ENCODE measurements at regions not wholly inside any gene's neighbourhood (a gene's known extent, or its start where the extent isn't known, plus 50 kb on each side); places are given as distances from the start of the nearest gene placed in this dataset.
"Not testable (repeated sequence)": the region's sequence is repeated elsewhere in the genome, so short reads cannot be mapped to it uniquely, and the experiment has no call there.

DNA sequence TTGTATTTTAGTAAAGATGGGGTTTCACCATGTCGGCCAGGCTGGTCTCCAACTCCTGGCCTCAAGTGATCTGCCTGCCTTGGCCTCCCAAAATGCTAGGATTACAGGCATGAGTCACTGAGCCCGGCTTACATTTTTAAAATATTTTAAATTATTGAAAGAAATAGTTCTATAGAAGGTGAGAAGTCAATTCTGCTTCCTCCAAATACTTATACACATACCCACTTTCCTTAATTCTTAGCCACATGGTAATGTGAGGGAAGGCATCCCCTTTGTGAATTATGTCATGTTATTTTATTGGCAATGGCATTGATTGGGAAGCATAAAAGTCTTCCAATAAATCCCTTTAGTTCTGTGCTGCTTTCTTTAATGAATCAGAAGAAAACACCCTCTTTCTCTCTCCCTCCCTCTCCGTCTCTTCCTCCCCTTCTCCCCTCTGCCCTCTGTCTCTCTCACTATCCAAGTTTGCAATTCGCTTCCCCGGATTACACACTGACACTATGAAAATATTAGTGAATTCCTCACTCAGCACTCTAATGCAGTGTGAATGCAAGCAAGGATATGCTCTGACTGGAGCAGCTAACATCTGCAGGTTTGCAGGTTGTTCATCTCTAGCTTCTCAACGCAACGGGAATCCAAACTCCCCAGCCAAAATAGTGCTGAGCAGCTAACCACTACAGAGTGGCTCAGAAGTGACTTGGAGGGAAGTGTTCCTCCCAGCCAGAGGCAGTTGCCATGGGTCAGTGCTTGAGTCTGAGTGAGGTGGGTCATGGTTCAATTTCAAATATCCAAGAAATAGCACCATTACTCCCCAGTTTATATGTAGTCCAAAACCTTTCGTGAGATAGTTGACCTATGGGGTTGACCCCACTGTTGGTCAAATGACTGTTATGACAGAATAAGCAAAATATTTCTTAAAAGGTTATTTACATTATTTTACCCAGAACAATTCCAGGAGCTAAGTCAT is 77.8 kb upstream of the CD55 start:
- no peak for DNase-seq (ENCODE audit: low read depth)

DNA sequence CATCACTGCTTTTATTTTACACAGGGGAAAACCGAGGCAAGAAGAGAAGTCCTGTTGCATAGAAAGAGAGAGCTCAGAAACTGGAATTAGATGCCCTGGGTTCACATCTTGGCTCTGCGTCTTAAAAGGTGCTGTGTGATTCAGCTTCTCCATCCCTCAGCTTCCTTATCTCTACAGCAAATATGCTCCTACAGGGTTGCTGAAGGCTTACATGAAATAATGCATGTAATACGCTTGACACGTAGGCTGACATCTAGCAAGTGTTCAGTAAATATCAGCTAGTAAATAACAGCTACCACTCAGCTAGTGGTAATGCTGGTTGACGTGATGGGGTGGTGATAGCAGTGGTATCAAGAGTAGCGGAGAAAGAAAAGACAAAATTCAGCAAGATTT is 77.1 kb upstream of the CD55 start:
- DNase-seq (ENCODE audit: low read depth), result no peak

DNA sequence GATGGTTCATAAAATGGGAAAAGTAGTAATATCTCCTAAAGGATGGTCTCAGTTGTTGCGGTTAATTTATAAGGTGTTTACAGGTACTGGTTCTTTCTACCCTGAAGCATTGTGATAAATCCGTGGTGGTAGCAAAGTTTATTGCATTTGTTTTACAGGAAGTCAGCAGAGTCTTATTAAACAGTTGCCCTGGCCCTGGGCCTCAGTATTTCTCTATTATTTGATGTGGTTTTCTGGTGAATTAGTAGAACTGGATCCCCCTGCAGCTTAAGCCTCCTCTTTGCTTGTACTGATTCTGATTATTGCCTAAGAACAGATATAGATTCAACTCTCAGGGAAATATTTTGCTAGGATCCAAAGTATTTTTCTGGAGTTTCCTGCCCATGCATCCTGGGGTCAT is 76.4 kb upstream of the CD55 start:
- no peak for DNase-seq (ENCODE audit: low read depth)

DNA sequence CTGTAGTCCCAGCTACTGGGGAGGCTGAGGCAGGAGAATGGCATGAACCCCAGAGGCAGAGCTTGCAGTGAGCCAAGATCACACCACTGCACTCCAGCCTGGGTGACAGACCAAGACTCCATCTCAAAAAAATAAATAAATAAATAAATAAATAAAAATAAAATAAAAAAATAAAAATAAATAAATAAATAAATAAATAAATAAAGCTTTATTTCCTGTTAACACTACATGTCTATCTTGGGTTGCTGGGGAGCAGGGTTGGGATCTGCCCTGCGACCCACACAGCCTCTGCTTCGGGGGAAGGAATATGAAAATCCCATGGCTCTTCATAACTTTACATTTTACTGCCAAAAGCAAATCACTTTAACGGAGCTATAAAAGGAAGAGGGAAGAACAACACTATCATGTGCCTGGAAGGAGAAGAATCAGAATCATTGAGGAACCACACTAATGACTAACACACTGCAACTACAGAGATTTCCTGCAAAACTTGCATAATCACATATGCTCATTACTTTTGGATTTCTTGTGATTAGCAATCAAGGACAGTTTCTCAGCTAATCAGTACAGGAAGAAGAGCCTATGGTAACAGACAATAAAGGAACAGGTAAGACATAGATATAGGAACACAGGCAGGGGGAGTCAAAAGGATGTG is 72.8 kb upstream of the CD55 start:
- DNase-seq (ENCODE audit: low read depth), result peak; percentile 16

DNA sequence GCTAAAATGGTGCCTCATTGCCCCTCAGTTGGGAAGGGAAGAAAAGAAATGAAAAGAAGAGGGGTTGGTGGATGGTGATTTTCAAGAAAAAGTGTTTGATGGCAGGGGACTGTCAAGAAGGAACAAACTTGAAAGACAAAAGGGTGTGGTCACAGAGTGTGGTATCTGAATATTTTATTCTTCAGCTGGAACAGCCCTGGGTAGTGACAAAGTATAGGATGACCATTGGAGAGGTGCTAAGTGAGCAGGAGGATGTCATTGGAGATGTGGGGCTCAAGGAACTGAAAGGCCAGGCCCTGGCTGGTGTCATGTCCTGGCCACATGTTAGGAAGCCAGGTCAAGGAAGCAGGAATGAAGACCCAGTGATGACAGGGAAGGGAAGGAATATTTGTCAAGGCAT is 71.0 kb upstream of the CD55 start:
- DNase-seq (ENCODE audit: low read depth), result no peak

DNA sequence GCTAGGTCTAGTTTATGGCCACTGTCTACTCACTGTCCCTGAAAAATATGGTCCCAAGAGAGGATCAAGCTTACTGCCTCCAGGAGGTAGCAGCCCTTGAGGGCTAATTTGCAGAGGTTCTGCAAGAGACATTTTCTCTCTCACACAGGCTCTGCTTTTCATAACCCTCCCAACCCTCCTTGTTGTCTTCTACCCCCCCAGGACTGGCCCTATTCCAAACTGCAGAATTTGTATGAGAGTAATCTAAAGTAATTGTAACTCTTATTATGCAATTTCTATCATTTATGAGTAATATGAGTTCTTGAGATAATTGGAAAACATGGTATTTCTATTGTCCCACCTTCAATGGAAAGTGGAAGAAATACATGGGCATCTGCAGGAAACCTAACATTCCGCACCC is 70.4 kb upstream of the CD55 start:
- no peak for DNase-seq (ENCODE audit: low read depth)

DNA sequence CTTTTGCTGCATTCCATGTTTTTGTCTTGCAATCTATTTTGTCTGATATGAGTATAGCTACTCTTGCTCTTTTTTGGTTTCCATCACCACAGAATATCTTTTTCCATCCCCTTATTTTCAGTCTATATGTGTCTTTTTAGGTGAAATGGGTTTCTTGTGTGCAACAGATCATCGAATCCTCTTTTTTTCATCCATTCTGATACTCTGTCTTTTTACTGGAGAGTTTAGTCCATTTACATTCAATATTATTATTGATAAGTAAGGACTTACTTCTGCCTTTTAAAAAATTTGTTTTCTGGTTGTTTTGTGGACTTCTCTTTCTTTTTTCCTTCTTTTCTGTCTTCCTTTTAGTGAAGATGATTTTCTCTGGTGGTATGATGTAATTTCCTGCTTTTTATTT is 64.6 kb upstream of the CD55 start:
- DNase-seq (ENCODE audit: low read depth), result no peak

DNA sequence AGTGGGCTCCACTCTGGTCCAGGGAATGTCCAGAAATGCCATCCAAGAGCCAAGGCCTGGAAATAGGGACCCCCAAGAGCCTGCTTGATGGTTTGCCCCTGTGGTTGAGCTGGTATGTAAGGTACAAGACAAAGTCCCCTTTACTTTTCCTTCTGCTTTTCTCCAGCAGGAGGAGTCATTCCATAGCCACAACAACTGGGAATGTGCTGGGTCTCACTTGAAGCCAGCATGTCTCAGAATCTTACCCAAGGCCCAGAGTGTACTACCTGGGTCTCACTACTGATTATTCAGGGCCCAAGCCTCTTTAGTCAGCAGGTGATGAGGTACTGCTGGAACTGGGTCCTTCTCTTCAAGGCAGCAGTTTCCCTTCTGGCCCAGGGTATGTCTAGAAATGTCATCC is 62.1 kb upstream of the CD55 start:
- DNase-seq (ENCODE audit: low read depth), result peak; percentile 62

DNA sequence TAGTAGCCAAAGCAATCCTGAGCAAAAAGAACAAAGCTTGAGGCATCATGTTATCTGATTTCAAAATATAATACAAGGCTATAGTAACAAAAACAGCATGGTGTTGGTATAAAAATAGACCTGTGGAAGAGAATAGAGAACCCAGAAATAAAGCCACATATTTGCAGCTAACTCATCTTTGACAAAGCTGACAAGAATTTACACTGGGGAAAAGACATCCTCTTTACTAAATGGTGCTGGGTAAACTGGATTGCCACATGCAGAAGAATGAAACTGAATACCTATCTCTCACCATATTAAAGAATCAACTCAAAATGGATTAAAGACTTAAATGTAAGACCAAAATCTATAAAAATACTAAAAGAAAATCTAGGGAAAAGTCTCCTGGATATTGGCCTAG is 59.5 kb upstream of the CD55 start:
- no peak for DNase-seq (ENCODE audit: low read depth)

DNA sequence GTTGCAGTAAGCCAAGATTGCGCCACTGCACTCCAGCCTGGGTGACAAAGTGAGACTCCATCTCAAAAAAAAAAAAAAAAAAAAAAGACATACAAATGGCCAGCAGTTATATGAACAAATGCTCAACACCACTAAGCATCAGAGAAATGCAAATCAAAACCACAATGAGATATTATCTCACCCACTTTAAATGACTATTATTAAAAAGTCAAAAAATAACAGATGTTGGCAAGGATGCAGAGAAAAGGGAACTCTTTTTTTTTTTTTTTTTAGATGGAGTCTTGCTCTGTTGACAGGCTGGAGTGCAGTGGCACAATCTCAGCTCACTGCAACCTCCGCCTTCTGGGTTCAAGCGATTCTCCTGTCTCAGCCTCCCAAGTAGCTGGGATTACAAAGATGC is 58.6 kb upstream of the CD55 start:
- not testable (repeated sequence) for DNase-seq (ENCODE audit: low read depth)

DNA sequence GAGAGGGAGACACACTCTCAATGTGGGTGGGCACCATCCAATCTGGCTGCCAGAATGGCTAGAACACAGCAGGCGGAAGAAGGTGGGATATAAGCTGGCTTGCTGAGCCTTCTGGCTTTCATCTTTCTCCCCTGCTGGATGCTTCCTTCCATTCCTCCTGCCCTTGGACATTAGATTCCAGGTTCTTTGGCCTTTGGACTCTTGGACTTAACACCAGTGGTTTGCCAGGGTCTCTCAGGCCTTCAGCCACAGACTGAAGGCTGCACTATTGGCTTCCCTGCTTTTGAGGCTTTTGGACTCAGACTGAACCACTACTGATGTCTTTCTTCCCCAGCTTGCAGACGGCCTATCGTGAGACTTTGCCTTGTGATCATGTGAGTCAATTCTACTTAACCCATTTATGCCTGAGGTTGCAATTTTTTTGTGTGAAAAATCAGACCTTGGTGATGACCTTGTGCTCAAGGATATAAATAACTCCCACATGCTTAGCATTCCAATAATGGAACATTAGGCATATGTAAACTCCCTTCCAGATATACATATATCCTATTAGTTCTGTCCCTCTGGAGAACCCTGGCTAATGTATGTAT is 56.7 kb upstream of the CD55 start:
- no peak for DNase-seq (ENCODE audit: low read depth)

DNA sequence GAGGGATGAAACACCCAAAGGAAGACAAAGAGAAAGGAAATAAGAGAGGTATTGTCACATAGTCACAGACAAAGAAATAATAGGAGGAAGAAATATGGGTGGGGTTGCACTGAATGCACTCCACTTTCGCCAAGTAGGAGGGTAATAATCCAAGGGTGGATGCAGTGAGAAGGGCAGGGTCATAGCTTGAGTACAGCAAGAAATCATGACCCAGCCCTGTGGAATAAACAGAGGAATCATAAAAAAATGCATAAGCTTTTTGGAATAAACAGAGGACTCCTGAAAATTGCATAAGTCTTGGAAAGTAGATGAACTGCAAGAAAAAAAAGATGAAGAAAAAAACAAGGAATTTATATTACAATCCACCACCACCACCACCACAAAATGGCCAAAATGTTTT is 53.1 kb upstream of the CD55 start:
- no peak for DNase-seq (ENCODE audit: low read depth)

DNA sequence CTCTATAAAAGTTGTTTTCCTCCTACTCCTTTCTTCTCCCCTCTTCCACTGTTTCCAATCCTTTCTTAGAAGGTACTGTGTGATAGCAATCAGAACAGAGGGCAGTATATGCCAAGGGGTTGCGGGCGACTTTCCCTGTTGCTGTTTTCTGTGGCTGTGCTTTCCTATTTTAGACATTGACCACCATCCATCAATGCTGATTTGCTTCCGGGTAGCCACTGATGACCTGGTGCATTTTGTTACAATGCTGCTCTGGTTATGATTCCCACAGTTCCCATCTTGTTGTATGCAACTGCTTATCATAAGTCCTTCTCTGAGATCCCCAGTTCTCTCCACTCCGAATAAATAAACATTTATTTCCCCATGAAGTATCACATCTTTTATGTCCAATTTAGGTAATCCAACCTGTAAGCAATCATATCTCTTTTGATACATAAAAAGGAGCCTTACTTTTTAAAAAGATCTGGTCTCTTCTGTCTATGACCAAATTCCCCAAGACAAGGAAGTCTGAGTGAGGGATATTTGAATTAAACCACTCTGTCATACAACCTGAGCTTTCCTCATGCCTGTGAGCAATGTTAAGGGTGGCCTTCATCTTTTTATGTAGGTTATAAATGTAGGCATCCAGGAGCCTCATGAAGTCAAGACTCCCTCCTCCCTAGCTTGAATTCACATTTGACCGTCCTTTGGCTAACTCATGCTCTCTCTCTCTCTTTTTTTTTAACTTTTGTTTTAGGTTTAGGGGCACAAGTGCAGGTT is 52.5 kb upstream of the CD55 start:
- no peak for DNase-seq (ENCODE audit: low read depth)
